ENCODE measurements at regions not wholly inside any gene's neighbourhood (a gene's known extent, or its start where the extent isn't known, plus 50 kb on each side); places are given as distances from the start of the nearest gene placed in this dataset.

GRCh38 chr1:208788013-208788540 lies 543.9 kb upstream of the PLXNA2 start:
- Histone ChIP-seq H4K12ac (ENCODE audit: low read depth, low read length) (no peak overlapping the region), H4K91ac (ENCODE audit: low read depth, low read length) (no peak overlapping the region), H3K79me1 (ENCODE audit: low read length) (no peaks in the 10 kb centered on the region), H2AK5ac (ENCODE audit: low read length) (no peak overlapping the region), H3K4me2 (ENCODE audit: low read length) (no peak overlapping the region), H3K27ac (ENCODE audit: low read depth, low read length) (no peak overlapping the region), H3K4me1 (ENCODE audit: control insufficient read depth in 1 of 2, insufficient read depth in 2 of 2, low read length in 2 of 2) (no peaks in the 10 kb centered on the region), H3K9ac (ENCODE audit: low read length) (no peak overlapping the region), H3K18ac (ENCODE audit: low read length) (no peak overlapping the region), H4K8ac (ENCODE audit: low read depth, low read length) (no peak overlapping the region), H3K14ac (ENCODE audit: low read length) (no peak overlapping the region), H2BK120ac (ENCODE audit: insufficient read depth, low read length, poor library complexity) (no peak overlapping the region), H3K9me3 (ENCODE audit: insufficient read depth, low read depth, low read length) (no peaks in the 10 kb centered on the region), H3K36me3 (ENCODE audit: control insufficient read depth in 1 of 2, insufficient read depth in 2 of 2, low read length in 2 of 2) (no peaks in the 10 kb centered on the region), H2BK5ac (ENCODE audit: low read depth, low read length, poor library complexity) (no peak overlapping the region), H3K4ac (ENCODE audit: low read depth, low read length) (no peak overlapping the region), H3K79me2 (ENCODE audit: control insufficient read depth, insufficient read depth, low read length, poor library complexity) (no peaks in the 10 kb centered on the region), H3K4me3 (ENCODE audit: low read depth, low read length) (no peak overlapping the region), H2BK12ac (ENCODE audit: low read length) (no peak overlapping the region), H3K23ac (ENCODE audit: low read length) (no peak overlapping the region), H2AFZ (ENCODE audit: insufficient read depth, low read length, poor library complexity) (no peak overlapping the region), H3K27me3 (ENCODE audit: insufficient read depth, low read length) (no peaks in the 10 kb centered on the region)
- WGBS (ENCODE audit: extremely low coverage, insufficient coverage, insufficient read length) = no CpG with 5 or more reads among the region's 1 CpG
- no peak for DNase-seq

GRCh38 chr1:208791456-208791855 lies 547.3 kb upstream of the PLXNA2 start:
- Histone ChIP-seq H4K12ac (ENCODE audit: low read depth, low read length) (no peak overlapping the region), H2BK5ac (ENCODE audit: low read depth, low read length, poor library complexity) (no peak overlapping the region), H3K4ac (ENCODE audit: low read depth, low read length) (no peak overlapping the region), H3K79me2 (ENCODE audit: control insufficient read depth, insufficient read depth, low read length, poor library complexity) (no peaks in the 10 kb centered on the region), H3K14ac (ENCODE audit: low read length) (no peak overlapping the region), H3K23ac (ENCODE audit: low read length) (no peak overlapping the region), H3K9me3 (ENCODE audit: insufficient read depth, low read depth, low read length) (no peaks in the 10 kb centered on the region), H3K79me1 (ENCODE audit: low read length) (no peaks in the 10 kb centered on the region), H3K4me2 (ENCODE audit: low read length) (no peak overlapping the region), H2AK5ac (ENCODE audit: low read length) (no peak overlapping the region), H3K4me3 (ENCODE audit: low read depth, low read length) (no peak overlapping the region), H4K91ac (ENCODE audit: low read depth, low read length) (no peak overlapping the region), H2BK120ac (ENCODE audit: insufficient read depth, low read length, poor library complexity) (no peak overlapping the region), H2AFZ (ENCODE audit: insufficient read depth, low read length, poor library complexity) (no peak overlapping the region), H3K4me1 (ENCODE audit: control insufficient read depth in 1 of 2, insufficient read depth in 2 of 2, low read length in 2 of 2) (no peaks in the 10 kb centered on the region), H4K8ac (ENCODE audit: low read depth, low read length) (no peak overlapping the region), H3K27me3 (ENCODE audit: insufficient read depth, low read length) (no peaks in the 10 kb centered on the region), H3K36me3 (ENCODE audit: control insufficient read depth in 1 of 2, insufficient read depth in 2 of 2, low read length in 2 of 2) (no peaks in the 10 kb centered on the region), H3K9ac (ENCODE audit: low read length) (no peak overlapping the region), H3K27ac (ENCODE audit: low read depth, low read length) (no peak overlapping the region), H3K18ac (ENCODE audit: low read length) (no peak overlapping the region), H2BK12ac (ENCODE audit: low read length) (no peak overlapping the region)
- peak in 1 of 2 donors; percentile 7 for DNase-seq

- Histone ChIP-seq H3K14ac (ENCODE audit: low read length) (no peak overlapping the region), H4K12ac (ENCODE audit: low read depth, low read length) (no peak overlapping the region), H3K4me1 (ENCODE audit: control insufficient read depth in 1 of 2, insufficient read depth in 2 of 2, low read length in 2 of 2) (no peaks in the 10 kb centered on the region), H4K91ac (ENCODE audit: low read depth, low read length) (no peak overlapping the region), H3K4me3 (ENCODE audit: low read depth, low read length) (no peak overlapping the region), H4K8ac (ENCODE audit: low read depth, low read length) (no peak overlapping the region), H2BK5ac (ENCODE audit: low read depth, low read length, poor library complexity) (no peak overlapping the region), H3K36me3 (ENCODE audit: control insufficient read depth in 1 of 2, insufficient read depth in 2 of 2, low read length in 2 of 2) (no peaks in the 10 kb centered on the region), H3K27ac (ENCODE audit: low read depth, low read length) (no peak overlapping the region), H2AFZ (ENCODE audit: insufficient read depth, low read length, poor library complexity) (no peak overlapping the region), H3K4ac (ENCODE audit: low read depth, low read length) (no peak overlapping the region), H3K79me2 (ENCODE audit: control insufficient read depth, insufficient read depth, low read length, poor library complexity) (no peaks in the 10 kb centered on the region), H2AK5ac (ENCODE audit: low read length) (no peak overlapping the region), H3K79me1 (ENCODE audit: low read length) (no peaks in the 10 kb centered on the region), H3K9me3 (ENCODE audit: insufficient read depth, low read depth, low read length) (no peaks in the 10 kb centered on the region), H3K27me3 (ENCODE audit: insufficient read depth, low read length) (no peaks in the 10 kb centered on the region), H2BK12ac (ENCODE audit: low read length) (no peak overlapping the region), H3K23ac (ENCODE audit: low read length) (no peak overlapping the region), H3K4me2 (ENCODE audit: low read length) (no peak overlapping the region), H3K18ac (ENCODE audit: low read length) (no peak overlapping the region), H3K9ac (ENCODE audit: low read length) (no peak overlapping the region), H2BK120ac (ENCODE audit: insufficient read depth, low read length, poor library complexity) (no peak overlapping the region)
- peak; percentile 21 to 77 for DNase-seq
- no CpG with 5 or more reads among the region's 2 CpGs for WGBS (ENCODE audit: extremely low coverage, insufficient coverage, insufficient read length)
Measured at GRCh38 chr1:208793861-208794345, 549.7 kb upstream of the PLXNA2 start.

- no peak overlapping the region for H4K8ac ChIP-seq (ENCODE audit: low read depth, low read length)
Measured at GRCh38 chr1:208799186-208799585, 555.0 kb upstream of the PLXNA2 start.

More at GRCh38 chr1:208799186-208799585, 555.0 kb upstream of the PLXNA2 start:
- no peak overlapping the region for H2BK120ac ChIP-seq (ENCODE audit: insufficient read depth, low read length, poor library complexity)
- no peak overlapping the region for H3K4ac ChIP-seq (ENCODE audit: low read depth, low read length)
- H3K79me2 ChIP-seq (ENCODE audit: control insufficient read depth, insufficient read depth, low read length, poor library complexity) = no peaks in the 10 kb centered on the region
- no peak overlapping the region for H3K4me2 ChIP-seq (ENCODE audit: low read length)
- no peak overlapping the region for H4K91ac ChIP-seq (ENCODE audit: low read depth, low read length)
- no peaks in the 10 kb centered on the region for H3K36me3 ChIP-seq (ENCODE audit: control insufficient read depth in 1 of 2, insufficient read depth in 2 of 2, low read length in 2 of 2)
- WGBS (ENCODE audit: extremely low coverage, insufficient coverage, insufficient read length) = no CpG with 5 or more reads among the region's 1 CpG
- no peaks in the 10 kb centered on the region for H3K27me3 ChIP-seq (ENCODE audit: insufficient read depth, low read length)
- H3K4me3 ChIP-seq (ENCODE audit: low read depth, low read length) = no peak overlapping the region
- no peak for DNase-seq
- H2BK12ac ChIP-seq (ENCODE audit: low read length) = peak overlapping the region; percentile 16
- no peak overlapping the region for H2BK5ac ChIP-seq (ENCODE audit: low read depth, low read length, poor library complexity)
- H2AK5ac ChIP-seq (ENCODE audit: low read length) = no peak overlapping the region
- peaks cover 2% of the 10 kb centered on the region in 2 experiments for H3K4me1 ChIP-seq (ENCODE audit: control insufficient read depth in 1 of 2, insufficient read depth in 2 of 2, low read length in 2 of 2)
- no peak overlapping the region for H3K27ac ChIP-seq (ENCODE audit: low read depth, low read length)
- H3K18ac ChIP-seq (ENCODE audit: low read length) = no peak overlapping the region
- H3K14ac ChIP-seq (ENCODE audit: low read length) = no peak overlapping the region
- H3K23ac ChIP-seq (ENCODE audit: low read length) = no peak overlapping the region
- H2AFZ ChIP-seq (ENCODE audit: insufficient read depth, low read length, poor library complexity) = no peak overlapping the region
- no peaks in the 10 kb centered on the region for H3K79me1 ChIP-seq (ENCODE audit: low read length)
- no peak overlapping the region for H3K9ac ChIP-seq (ENCODE audit: low read length)
- H4K12ac ChIP-seq (ENCODE audit: low read depth, low read length) = no peak overlapping the region
- H3K9me3 ChIP-seq (ENCODE audit: insufficient read depth, low read depth, low read length) = no peaks in the 10 kb centered on the region
